ENCODE measurements at regions not wholly inside any gene's neighbourhood (a gene's known extent, or its start where the extent isn't known, plus 50 kb on each side); places are given as distances from the start of the nearest gene placed in this dataset.

GRCh38 chr12:113537046-113537750, 65.5 kb upstream of the LHX5 start:
- Histone ChIP-seq H3K4me1 (ENCODE audit: control insufficient read depth in 1 of 2, insufficient read depth in 2 of 2, low read length in 2 of 2) (no peaks in the 10 kb centered on the region), H4K20me1 (ENCODE audit: insufficient read depth, low read length) (no peaks in the 10 kb centered on the region), H3K4me3 (replicated peaks in 1 of 3; ENCODE audit: low read depth in 2 of 3, low read length in 3 of 3) (no peak overlapping the region), H3K4me2 (replicated peaks; ENCODE audit: extremely low read depth, low read length, poor library complexity, severe bottlenecking) (no peak overlapping the region), H3K79me2 (ENCODE audit: insufficient read depth, low read length) (no peaks in the 10 kb centered on the region), H3K9ac (ENCODE audit: insufficient read depth, low read length, poor library complexity, severe bottlenecking) (no peak overlapping the region), H3K27me3 (ENCODE audit: control insufficient read depth in 2 of 2, insufficient read depth in 2 of 2, low read length in 2 of 2) (no peaks in the 10 kb centered on the region), H3K36me3 (replicated peaks in 1 of 2; ENCODE audit: control insufficient read depth in 1 of 2, insufficient read depth in 2 of 2, low read length in 2 of 2) (no peaks in the 10 kb centered on the region), H3K27ac (ENCODE audit: low read depth in 1 of 2, low read length in 2 of 2) (no peak overlapping the region), H3K9me3 (replicated peaks in 1 of 2; ENCODE audit: control insufficient read depth in 1 of 2, insufficient read depth in 1 of 2, low read length in 2 of 2) (peaks cover 0 to 7% of the 10 kb centered on the region in 2 donors), H2AFZ (ENCODE audit: insufficient read depth, low read depth, low read length, poor library complexity, severe bottlenecking) (no peak overlapping the region)
- Mint-ChIP-seq H3K4me1 (no peaks in the 10 kb centered on the region), H3K9me3 (peaks cover 1 to 12% (median 8%) of the 10 kb centered on the region in 7 donors), H3K27ac (no peak overlapping the region), H3K4me3 (no peak overlapping the region), H3K27me3 (ENCODE audit: low read depth in 3 of 3) (peaks cover 11 to 16% (median 16%) of the 10 kb centered on the region in 3 donors), H3K36me3 (no peaks in the 10 kb centered on the region)
- no peak for TF ChIP-seq CTCF (IDR thresholded peaks at IDR 0.05)
- DNase-seq = no peak
- intact Hi-C loops (cut with micrococcal nuclease) = no loop called here
- 70% methylated on average over 7 of the region's 11 CpGs for WGBS (ENCODE audit: insufficient coverage)

DNA sequence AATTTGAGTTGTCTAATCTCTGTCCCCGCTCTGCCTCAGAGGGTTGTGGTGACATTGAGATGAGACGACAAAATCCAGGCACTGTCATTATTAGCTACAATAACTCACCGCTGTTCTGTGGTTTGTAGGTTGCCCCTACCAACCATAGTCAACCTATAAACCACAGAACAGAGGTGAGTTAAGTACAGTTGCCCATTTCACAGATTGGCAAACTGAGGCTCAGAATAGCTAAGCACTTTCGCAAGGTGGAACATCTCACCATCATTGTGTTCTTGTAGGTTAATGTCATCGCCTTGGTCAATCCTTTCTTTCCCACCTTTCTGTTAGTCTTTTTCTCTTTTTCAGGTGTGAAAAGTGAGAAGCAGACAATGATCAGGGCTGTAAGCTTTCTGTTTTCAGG, 63.4 kb upstream of the LHX5 start:
- Histone ChIP-seq H3K36me3 (replicated peaks in 1 of 2; ENCODE audit: control insufficient read depth in 1 of 2, insufficient read depth in 2 of 2, low read length in 2 of 2) (no peaks in the 10 kb centered on the region), H3K27me3 (ENCODE audit: control insufficient read depth in 2 of 2, insufficient read depth in 2 of 2, low read length in 2 of 2) (no peaks in the 10 kb centered on the region), H3K4me1 (ENCODE audit: control insufficient read depth in 1 of 2, insufficient read depth in 2 of 2, low read length in 2 of 2) (no peaks in the 10 kb centered on the region), H3K9me3 (replicated peaks in 1 of 2; ENCODE audit: control insufficient read depth in 1 of 2, insufficient read depth in 1 of 2, low read length in 2 of 2) (peaks cover 0 to 7% of the 10 kb centered on the region in 2 donors), H2AFZ (ENCODE audit: insufficient read depth, low read depth, low read length, poor library complexity, severe bottlenecking) (no peak overlapping the region), H3K27ac (ENCODE audit: low read depth in 1 of 2, low read length in 2 of 2) (no peak overlapping the region), H3K79me2 (ENCODE audit: insufficient read depth, low read length) (no peaks in the 10 kb centered on the region), H3K4me2 (replicated peaks; ENCODE audit: extremely low read depth, low read length, poor library complexity, severe bottlenecking) (no peak overlapping the region), H3K4me3 (replicated peaks in 1 of 3; ENCODE audit: low read depth in 2 of 3, low read length in 3 of 3) (no peak overlapping the region), H3K9ac (ENCODE audit: insufficient read depth, low read length, poor library complexity, severe bottlenecking) (no peak overlapping the region), H4K20me1 (ENCODE audit: insufficient read depth, low read length) (no peaks in the 10 kb centered on the region)
- Mint-ChIP-seq H3K4me1 (no peaks in the 10 kb centered on the region), H3K27me3 (ENCODE audit: low read depth in 3 of 3) (peaks cover 14 to 15% (median 15%) of the 10 kb centered on the region in 3 donors), H3K27ac (no peak overlapping the region), H3K4me3 (no peak overlapping the region), H3K36me3 (no peaks in the 10 kb centered on the region), H3K9me3 (peaks cover 0 to 12% (median 8%) of the 10 kb centered on the region in 7 donors)
- DNase-seq = no peak
- intact Hi-C loops (cut with micrococcal nuclease) = no loop called here
- no peak for TF ChIP-seq CTCF (IDR thresholded peaks at IDR 0.05)
- WGBS (ENCODE audit: insufficient coverage) = no CpG with 5 or more reads among the region's 5 CpGs

All from CD14-positive monocyte (primary cell).